GM12892 (cell line): ENCODE measurements at regions not wholly inside any gene's neighbourhood (a gene's known extent, or its start where the extent isn't known, plus 50 kb on each side); places are given as distances from the start of the nearest gene placed in this dataset.
"Not testable (repeated sequence)": the region's sequence is repeated elsewhere in the genome, so short reads cannot be mapped to it uniquely, and the experiment has no call there.

ENCODE experiments used
- POLR2A ChIP-seq: IDR thresholded peaks from 2 replicates; pipeline ENCODE4 v1.6.1; 2011; ENCODE audit warnings: low read depth, low read length, control low read depth
- TAF1 ChIP-seq: IDR thresholded peaks from 2 replicates; pipeline ENCODE4 v1.6.1; 2011; ENCODE audit warnings: low read depth, mild to moderate bottlenecking, control low read depth, low read length, borderline replicate concordance

DNA sequence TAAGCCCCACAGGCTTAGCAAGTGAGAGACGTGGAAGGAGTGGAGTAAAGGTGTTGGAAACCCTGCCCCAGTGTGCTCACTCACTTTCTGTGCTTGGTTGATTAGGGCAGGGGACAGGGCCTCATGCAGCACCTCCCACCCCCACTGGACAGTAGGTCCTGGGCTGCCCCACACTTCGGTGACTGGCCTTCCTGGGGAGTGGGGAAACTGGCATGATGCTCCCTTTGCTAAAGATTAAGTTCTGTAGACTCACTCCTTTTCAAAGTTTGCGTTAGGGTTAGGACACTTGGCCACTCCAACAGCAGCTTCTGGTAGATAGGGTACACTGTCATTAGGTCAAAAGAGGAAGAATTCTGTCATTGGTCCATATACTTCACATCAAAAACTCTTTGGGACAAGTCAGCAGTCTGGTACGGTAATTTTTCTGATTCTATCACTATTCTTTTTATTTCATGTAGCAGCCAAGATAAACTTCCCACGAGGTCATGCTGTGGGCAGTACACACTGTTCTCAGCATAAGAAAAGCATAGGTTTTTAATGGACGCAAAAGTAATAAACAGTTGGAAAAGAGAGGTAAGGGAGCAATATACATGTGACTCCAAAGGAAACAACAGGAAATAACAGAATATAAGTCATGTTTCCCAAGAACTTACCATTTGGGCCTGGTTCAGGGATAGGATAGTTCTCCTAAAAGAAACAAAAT is 106.6 kb upstream of the TERB2 start:
- not testable (repeated sequence) for TF ChIP-seq TAF1, POLR2A
